OCI-M2 (cell line): ENCODE measurements at regions not wholly inside any gene's neighbourhood (a gene's known extent, or its start where the extent isn't known, plus 50 kb on each side); places are given as distances from the start of the nearest gene placed in this dataset.
"Not testable (repeated sequence)": the region's sequence is repeated elsewhere in the genome, so short reads cannot be mapped to it uniquely, and the experiment has no call there.

ENCODE experiments used
- DNase-seq: peaks from one replicate; lab custom pipeline; 2025; ENCODE audit not compliant: unreplicated experiment; lab: John Stamatoyannopoulos, UW

DNA sequence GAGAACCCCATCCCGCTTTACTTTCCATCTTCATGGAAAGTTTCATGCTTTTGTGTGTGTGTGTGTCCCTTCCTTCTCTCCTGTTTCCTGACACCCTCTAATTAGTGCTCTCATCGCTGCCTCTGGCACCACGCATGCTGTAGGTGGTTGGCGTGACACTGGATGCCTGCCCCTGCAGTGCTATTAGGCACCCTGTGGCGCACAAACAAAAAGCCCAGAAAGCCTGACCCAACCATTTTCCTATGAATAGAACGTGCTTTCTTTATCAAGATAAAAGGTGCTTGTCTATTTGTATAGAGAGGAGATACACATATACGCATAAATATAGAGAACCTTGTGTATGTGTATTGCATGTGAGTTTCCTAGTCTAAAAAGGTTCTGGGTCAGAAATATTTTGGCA, 120.8 kb upstream of the CDCA7L start:
- no peak for DNase-seq

DNA sequence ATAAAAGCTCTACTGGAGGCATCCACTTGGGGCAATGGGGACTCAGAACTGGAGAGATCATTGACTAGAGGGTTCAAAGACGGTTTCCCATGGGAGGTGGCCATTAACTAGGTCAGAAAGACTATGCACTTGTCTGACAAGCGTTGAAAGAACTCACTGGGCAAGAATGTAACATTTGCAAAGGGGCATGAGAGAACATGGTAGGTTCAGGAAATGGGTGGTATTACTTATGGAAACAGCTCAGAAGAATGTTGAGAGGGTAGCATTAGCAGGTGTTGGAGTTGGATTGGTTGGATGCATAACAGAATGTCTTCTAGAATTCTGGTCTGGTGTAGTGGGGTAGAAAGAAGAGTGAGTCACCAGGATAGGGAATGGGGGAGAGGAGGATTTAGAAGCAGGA, 119.1 kb upstream of the CDCA7L start:
- no peak for DNase-seq

DNA sequence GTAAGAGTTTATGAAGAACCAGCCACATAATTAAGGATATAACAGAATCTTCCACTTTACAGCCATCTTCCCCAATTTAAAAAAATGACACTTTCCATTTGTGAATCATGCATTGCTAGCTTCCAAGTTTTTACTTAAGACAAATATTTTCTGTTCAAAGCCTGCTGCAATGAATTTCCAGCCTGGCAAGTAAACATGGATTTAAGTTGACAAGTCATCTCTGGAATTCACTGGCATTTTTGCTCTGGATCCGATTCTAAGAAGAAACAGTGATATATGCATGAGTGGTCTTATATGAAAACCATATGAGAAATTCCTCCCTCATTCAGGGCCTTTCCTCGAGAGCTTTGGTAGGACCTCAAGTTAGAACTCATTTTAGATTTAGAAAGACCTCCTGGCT, 116.1 kb upstream of the CDCA7L start:
- DNase-seq: no peak

DNA sequence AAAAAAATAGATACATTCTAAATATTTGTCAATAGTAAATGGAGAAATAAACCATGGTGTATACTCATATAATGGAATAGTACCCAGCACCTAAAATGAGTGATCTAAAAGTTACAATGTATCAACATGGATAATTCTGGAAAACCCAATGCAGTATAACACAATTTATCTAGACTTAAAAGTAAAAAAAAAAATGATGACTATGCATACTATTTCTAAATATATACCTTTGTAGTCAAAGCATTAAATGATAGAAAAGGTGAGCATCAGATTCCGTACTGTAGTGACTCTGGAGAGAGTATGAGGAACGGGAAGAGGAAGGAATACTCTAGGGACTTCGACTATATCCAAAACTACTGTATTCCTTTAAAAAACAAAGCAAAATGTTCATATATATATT, 115.2 kb upstream of the CDCA7L start:
- DNase-seq: no peak

DNA sequence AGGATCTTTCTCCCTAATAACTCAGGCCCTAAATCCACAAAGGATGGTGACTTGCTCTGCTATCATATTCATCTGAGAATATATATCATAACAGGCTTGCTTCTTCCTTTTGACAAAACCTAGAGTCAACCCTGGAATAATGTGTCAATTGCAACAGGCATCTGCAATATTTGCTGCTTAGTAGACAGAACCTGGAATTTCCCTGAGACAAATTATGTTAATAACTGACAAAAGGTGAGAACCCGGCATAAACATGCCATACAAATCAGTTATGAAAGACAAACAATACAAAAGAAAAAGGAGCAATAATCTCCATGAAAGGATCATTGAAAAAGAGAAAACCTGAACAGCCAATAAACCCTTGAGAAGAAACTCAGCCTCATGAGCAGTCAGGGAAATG, 114.5 kb upstream of the CDCA7L start:
- DNase-seq: no peak

DNA sequence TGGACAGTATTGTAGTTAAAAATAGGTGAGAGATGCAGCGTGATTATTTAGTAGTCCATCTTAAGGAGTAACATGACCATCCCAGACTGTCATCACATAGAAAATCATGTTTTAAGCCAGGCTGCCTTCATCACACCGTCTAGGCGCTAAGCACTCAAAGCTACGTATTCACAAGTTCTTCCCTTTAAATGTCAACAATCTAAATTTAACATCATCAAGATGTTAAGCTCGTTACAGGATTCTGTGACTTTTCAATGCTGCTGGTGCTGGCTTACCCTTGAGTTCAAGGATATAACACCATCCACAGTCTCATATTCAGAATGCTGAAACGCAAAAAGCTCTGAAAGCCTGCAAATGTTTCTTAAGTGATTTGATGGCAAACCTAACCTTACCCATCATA, 109.5 kb upstream of the CDCA7L start:
- no peak for DNase-seq

DNA sequence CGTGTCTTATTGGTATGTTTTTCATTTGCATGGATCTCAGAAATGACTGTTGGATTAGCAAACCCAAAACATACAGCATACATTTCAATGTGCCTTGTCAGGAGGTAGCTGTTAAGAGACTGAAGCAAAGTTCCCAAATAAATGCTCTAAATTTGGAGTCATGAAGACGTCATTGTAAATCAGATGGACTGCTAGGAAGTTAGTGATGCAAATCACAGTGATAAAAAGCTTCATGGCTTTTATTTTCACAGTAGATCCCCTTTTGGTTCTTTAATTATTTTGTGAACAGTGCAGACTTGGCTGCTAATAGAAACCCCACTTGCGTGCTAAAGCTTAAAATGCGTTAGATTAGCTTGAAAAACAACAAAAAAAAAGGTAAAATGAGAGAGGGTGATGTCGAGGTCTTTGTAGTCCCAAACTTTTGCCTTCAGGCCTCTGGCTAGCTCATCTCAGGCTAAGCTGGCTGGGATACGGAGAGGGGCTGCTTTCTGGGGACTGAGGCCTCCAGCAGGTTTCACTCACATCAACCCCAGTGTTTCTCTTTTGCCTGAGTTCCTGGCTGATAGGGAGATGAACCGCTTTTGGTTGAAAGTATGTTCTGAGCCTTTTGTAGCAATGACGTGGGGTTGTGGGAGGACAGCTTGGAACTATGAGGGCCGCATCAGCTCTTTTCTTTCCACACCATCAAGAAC, 107.1 kb upstream of the CDCA7L start:
- no peak for DNase-seq

DNA sequence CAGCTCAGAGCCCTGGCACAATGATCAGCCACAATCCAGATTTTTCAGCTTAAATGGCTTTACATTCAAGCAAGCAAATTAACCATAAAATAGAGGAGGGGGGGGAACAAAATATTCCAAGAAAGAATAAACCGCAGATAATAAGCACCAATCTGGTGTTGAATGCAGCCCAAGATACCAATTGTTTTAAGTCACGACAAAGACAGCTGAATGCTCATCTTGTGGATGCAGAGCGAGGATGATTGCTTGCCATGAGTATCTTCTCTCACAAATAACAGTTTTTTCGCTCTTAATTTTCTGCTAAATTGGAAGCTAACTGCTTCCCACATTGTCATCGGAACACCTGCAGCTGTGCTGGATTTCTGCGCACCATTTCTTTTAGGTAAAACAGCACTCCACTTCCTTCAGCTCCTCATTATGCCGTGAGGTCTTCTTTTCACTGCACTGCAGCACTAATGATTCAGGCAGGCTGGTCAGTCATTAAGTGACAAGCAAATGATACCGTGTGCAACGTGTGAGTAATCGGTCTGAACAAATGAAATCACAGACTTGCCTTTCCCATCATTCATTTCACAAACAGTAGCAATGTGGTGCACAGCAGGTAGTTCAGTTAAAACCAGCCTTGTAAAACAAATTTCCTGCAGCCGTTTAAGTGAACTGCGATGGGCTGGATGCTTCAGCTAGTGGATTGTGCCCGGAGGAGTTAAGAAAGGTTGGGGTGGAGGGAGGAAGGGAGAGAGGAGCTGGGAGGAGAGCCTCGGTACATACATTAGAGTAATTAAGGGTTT, 106.4 kb upstream of the CDCA7L start:
- DNase-seq: no peak

DNA sequence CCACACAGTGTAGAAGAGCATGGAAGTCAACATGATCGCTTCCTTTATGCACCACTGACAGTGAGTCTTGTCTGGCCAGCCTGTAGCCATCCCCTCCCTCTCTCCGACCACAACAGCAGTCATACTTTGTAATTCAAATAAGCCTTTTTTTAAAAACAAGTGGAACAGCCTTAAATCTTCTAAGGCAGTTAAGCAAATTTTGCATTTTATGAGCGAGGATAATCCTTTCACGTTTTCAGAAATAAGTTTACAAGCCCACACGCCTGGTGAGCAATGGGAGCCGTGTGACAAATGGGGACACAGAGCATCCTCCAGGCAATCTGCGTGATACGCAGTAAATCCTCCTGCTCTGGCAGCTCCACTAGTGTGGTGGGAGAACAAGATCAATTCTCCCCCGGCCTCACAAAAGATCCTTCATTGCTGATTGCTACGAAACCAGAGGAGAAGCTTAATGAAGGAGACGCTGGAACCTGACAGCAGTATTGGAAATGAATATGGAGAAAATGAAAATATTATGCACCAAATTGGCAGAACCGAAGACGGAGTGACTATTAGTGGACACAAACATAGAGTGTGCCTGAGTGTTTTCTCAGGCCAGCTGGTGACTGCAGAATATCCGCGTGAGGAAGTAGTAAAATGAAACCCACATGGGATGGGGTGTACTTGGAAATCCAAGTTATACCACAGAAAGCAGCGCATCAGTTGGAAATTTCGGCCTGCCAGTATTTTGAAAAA, 104.2 kb upstream of the CDCA7L start:
- no peak for DNase-seq

DNA sequence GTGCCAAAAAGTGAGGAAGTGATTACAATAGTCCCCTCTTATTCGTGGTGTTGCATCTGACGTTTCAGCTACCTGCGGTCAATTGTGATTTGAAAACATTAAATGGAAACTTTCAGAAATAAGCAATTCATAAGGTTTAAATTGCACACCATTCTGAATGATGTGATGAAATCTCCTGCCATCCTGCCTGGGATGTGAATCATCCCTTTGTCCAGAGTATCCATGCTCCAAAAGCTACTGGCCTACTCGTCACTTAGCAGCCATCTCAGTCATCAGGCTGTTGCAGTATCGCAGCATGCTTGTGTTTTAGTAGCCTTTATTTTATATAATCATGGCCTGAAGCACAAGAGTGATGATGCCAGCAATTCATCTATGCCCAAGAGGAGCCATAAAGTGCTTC, 97.7 kb upstream of the CDCA7L start:
- no peak for DNase-seq

DNA sequence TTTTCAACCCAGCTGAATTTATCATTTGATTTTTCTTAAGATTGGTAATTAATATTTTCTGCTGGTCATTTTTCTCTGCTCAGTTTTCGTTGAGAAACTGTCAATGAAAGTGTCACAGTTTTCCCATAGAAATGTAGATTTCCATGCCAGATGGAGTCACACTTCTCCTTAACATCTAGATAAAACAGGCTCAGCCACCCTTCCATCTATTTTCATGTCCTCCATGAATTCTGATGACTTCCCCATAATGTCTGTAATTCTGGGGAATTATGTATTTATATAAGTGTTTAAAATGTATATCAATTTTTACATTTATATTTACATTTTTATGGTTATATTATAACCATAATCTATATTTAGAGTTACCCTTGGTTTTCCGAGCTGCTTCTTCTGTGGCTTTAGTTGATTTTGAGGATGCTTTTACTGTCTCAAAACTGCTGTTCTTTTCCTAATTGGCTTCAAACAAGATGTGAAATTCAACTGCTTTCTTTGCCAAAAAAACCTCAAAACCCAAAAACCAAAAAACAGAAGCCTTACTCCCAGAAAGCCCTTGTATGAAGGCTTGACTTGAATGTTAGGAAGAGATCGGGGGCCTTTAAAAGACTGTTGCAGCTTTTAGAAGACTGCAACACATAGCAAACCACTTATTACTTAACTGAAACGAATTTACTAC, 95.4 kb upstream of the CDCA7L start:
- no peak for DNase-seq

DNA sequence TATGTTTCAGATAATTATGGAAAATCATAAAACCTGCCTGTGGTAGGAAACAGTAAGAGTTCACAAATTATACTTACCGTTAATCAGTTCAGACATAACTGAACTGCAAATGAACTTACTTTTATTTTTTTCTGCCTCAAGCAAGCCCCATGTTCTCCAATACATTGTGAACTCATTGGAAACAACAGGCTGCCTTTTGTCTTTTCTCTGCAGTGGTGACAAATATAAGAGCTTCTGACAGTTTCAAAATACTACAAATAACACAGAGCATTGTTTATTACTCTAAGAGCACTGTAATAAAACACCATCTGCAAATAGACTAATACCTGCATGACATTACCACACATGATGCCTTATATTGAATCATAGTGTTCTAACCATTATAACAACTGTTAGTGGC, 94.0 kb upstream of the CDCA7L start:
- DNase-seq: no peak

DNA sequence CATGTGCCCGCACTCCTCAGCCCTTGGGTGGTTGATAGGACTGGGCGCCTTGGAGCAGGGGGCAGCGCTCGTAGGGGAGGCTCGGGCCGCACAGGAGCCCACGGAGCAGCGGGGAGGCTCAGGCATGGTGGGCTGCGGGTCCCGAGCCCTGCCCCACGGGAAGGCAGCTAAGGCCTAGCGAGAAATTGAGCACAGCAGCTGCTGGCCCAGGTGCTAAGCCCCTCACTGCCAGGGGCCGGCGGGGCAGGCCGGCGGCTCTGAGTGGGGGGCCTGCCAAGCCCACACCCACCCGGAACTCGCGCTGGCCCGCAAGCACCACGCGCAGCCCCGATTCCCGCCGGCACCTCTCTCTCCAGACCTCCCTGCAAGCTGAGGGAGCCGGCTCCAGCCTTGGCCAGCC, 86.7 kb upstream of the CDCA7L start:
- DNase-seq: not testable (repeated sequence)

DNA sequence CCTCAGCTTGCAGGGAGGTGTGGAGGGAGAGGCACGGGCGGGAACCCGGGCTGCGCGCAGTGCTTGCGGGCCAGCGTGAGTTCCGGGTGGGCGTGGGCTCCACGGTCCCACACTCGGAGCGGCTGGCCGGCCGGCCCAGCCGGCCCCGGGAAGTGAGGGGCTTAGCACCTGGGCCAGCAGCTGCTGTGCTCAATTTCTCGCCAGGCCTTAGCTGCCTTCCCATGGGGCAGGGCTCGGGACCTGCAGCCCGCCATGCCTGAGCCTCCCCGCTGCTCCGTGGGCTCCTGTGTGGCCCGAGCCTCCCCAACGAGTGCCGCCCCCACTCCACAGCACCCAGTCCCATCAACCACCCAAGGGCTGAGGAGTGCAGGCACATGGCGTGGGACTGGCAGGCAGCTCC, 83.0 kb upstream of the CDCA7L start:
- DNase-seq: not testable (repeated sequence)

DNA sequence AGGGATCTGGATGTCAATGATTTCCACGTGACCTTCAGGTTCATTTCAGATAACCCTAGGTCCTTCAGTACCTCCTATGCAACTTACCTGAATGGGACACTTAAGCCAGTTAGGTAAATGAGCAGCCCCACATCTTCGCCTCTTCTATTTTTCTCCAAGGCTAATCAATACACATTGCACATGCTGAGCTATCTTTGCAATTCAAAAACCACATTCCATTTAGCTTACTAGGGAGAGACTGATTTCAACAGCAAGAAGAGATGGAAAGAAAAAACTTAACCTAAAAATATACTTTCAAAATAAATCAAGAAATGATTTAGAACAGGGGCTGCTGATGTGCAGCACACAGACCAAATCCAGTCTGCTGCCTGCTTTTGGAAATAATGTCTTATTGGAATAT, 81.8 kb upstream of the CDCA7L start:
- no peak for DNase-seq

DNA sequence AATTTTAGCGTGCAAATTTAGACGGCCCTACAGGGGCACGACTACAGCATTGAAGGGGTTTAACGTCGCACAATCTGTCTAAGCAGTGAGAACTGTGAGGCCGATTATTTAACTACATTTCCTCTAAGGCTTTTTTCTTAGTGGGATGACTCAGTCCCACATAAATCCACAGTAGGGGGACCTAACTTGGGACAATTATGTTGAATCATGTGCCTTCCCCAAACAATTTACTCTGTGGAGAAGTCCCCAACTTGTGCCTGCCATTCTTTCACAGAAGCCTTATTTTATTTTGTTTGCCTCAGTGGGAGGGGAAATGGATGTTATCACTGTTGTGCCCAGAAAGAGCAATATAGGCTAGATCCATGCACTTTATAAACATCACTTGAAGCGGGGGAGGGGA, 80.3 kb upstream of the CDCA7L start:
- DNase-seq: no peak

DNA sequence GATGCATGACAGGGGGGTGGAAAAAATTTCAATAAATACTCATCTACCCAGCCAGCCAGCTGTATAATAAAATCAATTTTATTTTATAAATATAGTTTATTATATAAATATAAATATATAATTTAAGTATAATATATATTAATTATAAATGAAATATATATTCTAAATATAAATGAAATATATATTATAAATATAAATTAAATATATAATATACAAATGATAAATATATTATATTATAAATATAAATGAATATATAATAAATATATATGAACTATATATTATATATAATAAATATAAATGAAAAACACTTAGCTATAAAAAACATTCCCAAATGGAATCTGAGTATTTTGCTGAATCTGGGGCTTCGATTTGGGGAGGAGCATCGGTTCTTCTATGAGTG, 79.4 kb upstream of the CDCA7L start:
- no peak for DNase-seq

DNA sequence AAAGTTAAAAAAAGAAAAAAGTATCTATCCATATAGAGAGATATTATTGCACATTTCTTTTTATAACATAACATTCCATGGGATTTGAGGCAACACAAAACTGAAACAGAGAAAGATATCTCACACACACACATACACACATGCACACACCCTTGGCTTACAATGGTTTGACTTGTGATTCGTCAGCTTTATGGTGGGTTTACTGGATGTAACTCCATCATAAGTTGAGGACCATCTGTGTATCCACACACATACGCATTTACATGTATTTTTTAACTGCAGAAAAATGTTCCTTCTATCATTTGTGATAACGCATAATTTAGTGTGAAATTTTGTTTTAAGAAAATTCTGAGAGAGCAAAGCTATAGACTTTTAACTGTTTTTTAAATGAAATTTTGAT, 74.2 kb upstream of the CDCA7L start:
- DNase-seq: no peak

DNA sequence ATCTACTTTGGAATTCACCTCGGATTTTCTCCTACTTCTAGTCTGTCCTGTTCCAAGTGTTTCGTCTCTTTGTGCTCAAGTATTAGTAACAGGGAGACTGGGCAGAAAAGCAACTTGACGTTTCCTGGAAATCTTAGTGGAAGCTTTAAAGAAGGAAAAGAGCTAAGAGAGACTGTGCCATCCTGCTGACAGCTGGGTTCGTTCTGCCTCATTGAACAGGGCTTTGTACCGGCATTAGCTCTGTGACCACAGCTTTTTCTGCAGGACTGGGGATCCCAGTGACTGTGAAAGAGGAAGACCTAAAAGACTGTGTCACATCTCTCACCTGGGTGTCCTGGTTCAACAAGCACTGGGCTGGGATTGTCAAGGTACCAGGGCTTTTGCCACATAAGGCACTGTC, 70.8 kb upstream of the CDCA7L start:
- DNase-seq: no peak

DNA sequence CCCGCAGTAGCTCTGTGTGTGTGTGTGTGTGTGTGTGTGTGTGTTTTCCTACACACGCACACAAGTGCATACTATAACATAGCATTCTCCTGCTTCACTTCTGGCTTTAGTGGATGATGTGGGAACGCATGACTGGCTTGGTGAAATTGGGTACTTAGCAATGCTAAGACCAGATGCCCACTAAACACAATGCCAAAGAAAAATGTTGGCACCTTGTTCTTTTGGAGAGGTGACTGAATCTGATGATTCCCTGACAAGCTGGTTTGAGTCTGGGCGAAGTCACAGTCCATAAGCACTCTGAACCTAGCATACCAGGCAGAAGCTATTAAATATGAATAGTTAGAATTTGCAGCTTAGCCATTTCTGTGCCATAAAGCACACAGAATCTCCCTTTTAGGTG, 68.0 kb upstream of the CDCA7L start:
- DNase-seq: no peak

DNA sequence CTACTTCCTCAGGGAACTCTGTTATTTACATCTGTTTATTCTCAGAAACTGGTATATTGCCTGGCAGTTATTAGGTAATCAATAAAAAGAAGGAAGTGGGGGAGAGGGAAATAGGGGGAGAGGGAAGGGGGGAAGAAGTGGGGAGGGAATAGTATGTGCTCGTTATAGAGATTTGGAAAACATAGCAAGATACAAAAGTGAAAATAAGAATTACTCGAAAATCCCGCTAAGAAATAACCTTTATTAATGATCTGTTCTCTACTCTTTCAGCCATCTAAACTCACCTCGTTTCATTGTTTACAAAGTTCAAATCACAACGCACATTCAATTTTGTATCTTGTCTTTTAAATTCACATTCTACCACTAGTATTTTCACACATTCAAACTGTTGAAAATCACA, 63.0 kb upstream of the CDCA7L start:
- no peak for DNase-seq

DNA sequence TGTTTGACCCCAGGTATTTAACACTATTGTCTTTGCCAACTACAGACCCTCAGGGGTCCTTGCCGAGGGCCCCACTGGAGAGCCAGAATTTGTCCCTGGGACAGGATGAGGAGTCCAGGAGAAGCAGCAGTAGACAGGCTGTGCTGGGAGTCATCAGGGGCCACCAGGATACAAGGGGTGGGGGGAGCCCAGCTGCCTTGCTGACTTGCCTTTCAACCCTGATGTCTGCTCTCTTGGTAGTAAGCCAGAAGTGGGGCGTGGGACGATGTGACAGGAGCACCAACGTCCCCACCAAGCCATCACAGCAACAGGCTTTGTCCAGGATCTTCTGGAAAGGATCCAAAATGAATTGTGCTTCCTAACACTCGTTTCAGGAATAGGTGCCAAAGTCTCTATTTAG, 62.4 kb upstream of the CDCA7L start:
- no peak for DNase-seq
